IMR-90 (cell line): ENCODE measurements at regions not wholly inside any gene's neighbourhood (a gene's known extent, or its start where the extent isn't known, plus 50 kb on each side); places are given as distances from the start of the nearest gene placed in this dataset.

Experiments
- ATAC-seq: fragments of 200-7000 bp; cut with Tn5 transposase; 2 replicates; pipeline ENCODE4 v1.9.1; 2020; ENCODE audit warnings: low read depth, mild to moderate bottlenecking, moderate library complexity
- BruUV-seq: library from RNA; stranded (reverse); fragments of 400-500 nt; replicated peaks from 2 replicates; lab custom pipeline; 2021; lab: Mats Ljungman, UMichigan
- CTCF ChIA-PET: fragments of 300-600 bp; formaldehyde crosslinking; extraction: SDS; loops from one replicate; lab custom pipeline; 2021; ENCODE audit warnings: antibody characterized with exemption; lab: Yijun Ruan, JAX
- POLR2A ChIA-PET: fragments of 300-600 bp; sonication (Branson Sonifier 250); formaldehyde crosslinking; loops from one replicate; lab custom pipeline; 2022; ENCODE audit warnings: antibody characterized with exemption; ENCODE audit not compliant: unreplicated experiment; lab: Charles Lee
- DNase-seq: peaks from one replicate; pipeline ENCODE4 v3.0.0; 2013
- H2AFZ ChIP-seq: replicated peaks from 2 replicates; pipeline ENCODE3; 2013; ENCODE audit warnings: low read length, mild to moderate bottlenecking; ENCODE audit not compliant: poor library complexity
- H2AK5ac ChIP-seq: 2 replicates; pipeline ENCODE4 v1.6.1; 2013; ENCODE audit warnings: low read depth, low read length, inconsistent platforms
- H2AK9ac ChIP-seq: replicated peaks from 2 replicates; pipeline ENCODE3; 2013; ENCODE audit warnings: mild to moderate bottlenecking, low read depth, low read length, moderate library complexity; ENCODE audit not compliant: poor library complexity
- H2BK120ac ChIP-seq: 2 replicates; pipeline ENCODE4 v1.6.1; 2013; ENCODE audit warnings: low read depth, low read length, inconsistent platforms
- H2BK15ac ChIP-seq: 3 replicates; pipeline ENCODE4 v1.6.1; 2013; ENCODE audit warnings: low read depth, low read length, inconsistent platforms
- H2BK20ac ChIP-seq: 2 replicates; pipeline ENCODE4 v1.6.1; 2013; ENCODE audit warnings: low read depth, mild to moderate bottlenecking, inconsistent platforms, low read length, moderate library complexity
- H2BK5ac ChIP-seq: 2 replicates; pipeline ENCODE4 v1.6.1; 2013; ENCODE audit warnings: mild to moderate bottlenecking, low read depth, low read length, inconsistent platforms; ENCODE audit not compliant: poor library complexity, severe bottlenecking
- H3K14ac ChIP-seq: replicated peaks from 2 replicates; pipeline ENCODE4 v1.6.1; 2013; ENCODE audit warnings: low read depth, low read length, inconsistent platforms
- H3K18ac ChIP-seq: 2 replicates; pipeline ENCODE4 v1.6.1; 2013; ENCODE audit warnings: low read depth, low read length, control low read depth
- H3K23ac ChIP-seq: 2 replicates; pipeline ENCODE4 v1.6.1; 2013; ENCODE audit warnings: low read depth, low read length, inconsistent platforms
- H3K27ac ChIP-seq: 2 replicates; pipeline ENCODE4 v1.5.1; 2013; ENCODE audit warnings: mild to moderate bottlenecking, control low read depth, low read length; ENCODE audit not compliant: insufficient read depth
- H3K27me3 ChIP-seq: 2 replicates; pipeline ENCODE4 v1.6.1; 2013; ENCODE audit warnings: low read length; ENCODE audit not compliant: control insufficient read depth, insufficient read depth
- H3K36me3 ChIP-seq: 2 replicates; pipeline ENCODE4 v1.6.1; 2013; ENCODE audit warnings: low read length, mixed read lengths; ENCODE audit not compliant: control insufficient read depth, insufficient read depth
- H3K4ac ChIP-seq: 2 replicates; pipeline ENCODE4 v1.6.1; 2013; ENCODE audit warnings: low read depth, low read length, inconsistent platforms
- H3K4me1 ChIP-seq: 2 replicates; pipeline ENCODE4 v1.6.1; 2013; ENCODE audit warnings: low read length, mixed read lengths; ENCODE audit not compliant: control insufficient read depth, insufficient read depth
- H3K4me2 ChIP-seq: 2 replicates; pipeline ENCODE4 v1.6.1; 2013; ENCODE audit warnings: low read depth, mild to moderate bottlenecking, control low read depth, low read length, moderate library complexity
- H3K4me3 ChIP-seq: 2 replicates; pipeline ENCODE4 v1.5.1; 2013; ENCODE audit warnings: low read depth, mild to moderate bottlenecking, control low read depth, low read length, moderate library complexity; ENCODE audit not compliant: insufficient read depth
- H3K56ac ChIP-seq: 2 replicates; pipeline ENCODE4 v1.6.1; 2013; ENCODE audit warnings: low read length, inconsistent platforms; ENCODE audit not compliant: insufficient read depth; ENCODE audit errors: extremely low read depth
- H3K79me1 ChIP-seq, 2 experiments: 2 replicates each; pipeline ENCODE4 v1.6.1; 2013; ENCODE audit warnings: low read length in 2 of 2, inconsistent platforms in 1 of 2, low read depth in 1 of 2
- H3K9ac ChIP-seq: 2 replicates; pipeline ENCODE4 v1.6.1; 2013; ENCODE audit warnings: low read depth, low read length, control low read depth
- H3K9me1 ChIP-seq: 2 replicates; pipeline ENCODE4 v1.6.1; 2013; ENCODE audit warnings: low read length, inconsistent platforms; ENCODE audit not compliant: insufficient read depth
- H3K9me3 ChIP-seq: 2 replicates; pipeline ENCODE4 v1.6.1; 2013; ENCODE audit warnings: low read length; ENCODE audit not compliant: control insufficient read depth, insufficient read depth
- H4K20me1 ChIP-seq: 2 replicates; pipeline ENCODE4 v1.6.1; 2013; ENCODE audit warnings: low read length, inconsistent platforms; ENCODE audit not compliant: insufficient read depth
- H4K5ac ChIP-seq: 2 replicates; pipeline ENCODE4 v1.6.1; 2013; ENCODE audit warnings: mild to moderate bottlenecking, low read depth, low read length, control low read depth
- H4K8ac ChIP-seq, 2 experiments: 2 replicates each; pipeline ENCODE4 v1.6.1; 2013; ENCODE audit warnings: low read depth in 2 of 2, low read length in 2 of 2, control low read depth in 1 of 2, inconsistent platforms in 1 of 2
- H4K91ac ChIP-seq: 2 replicates; pipeline ENCODE4 v1.6.1; 2013; ENCODE audit warnings: low read depth, low read length, inconsistent platforms; ENCODE audit not compliant: insufficient read depth
- CHD1 ChIP-seq: IDR thresholded peaks from 2 replicates; pipeline ENCODE4 v1.6.1; 2012; ENCODE audit warnings: low read depth, low read length, improper control_type of control experiment
- WGBS, 2 experiments: methylation state at CpG; one replicate each; pipeline versions ENCODE4 v1.1.5 to v1.1.7; 2013; ENCODE audit warnings: missing lambda C conversion rate in 2 of 2; ENCODE audit not compliant: insufficient read length in 1 of 2; ENCODE audit errors: extremely low coverage in 2 of 2; 5-methylcytosine and 5-hydroxymethylcytosine counted together
- dilution Hi-C: fragments of 300-500 bp; cut with HindIII; formaldehyde crosslinking; loops from one replicate; pipeline ENCODE4 v1.14.3; 2018; ENCODE audit warnings: low sequenced_read_pairs; ENCODE audit not compliant: unreplicated experiment
- in situ Hi-C: fragments of 300-500 bp; cut with MboI; formaldehyde crosslinking; loops from 3 replicates; pipeline ENCODE4 v1.14.3; 2019; ENCODE audit warnings: low sequenced_read_pairs, inconsistent platforms, mixed read lengths
- intact Hi-C: fragments of 100-400 bp; cut with micrococcal nuclease; formaldehyde crosslinking; loops from 2 replicates; pipeline ENCODE4 v1.10.0; 2022

DNA sequence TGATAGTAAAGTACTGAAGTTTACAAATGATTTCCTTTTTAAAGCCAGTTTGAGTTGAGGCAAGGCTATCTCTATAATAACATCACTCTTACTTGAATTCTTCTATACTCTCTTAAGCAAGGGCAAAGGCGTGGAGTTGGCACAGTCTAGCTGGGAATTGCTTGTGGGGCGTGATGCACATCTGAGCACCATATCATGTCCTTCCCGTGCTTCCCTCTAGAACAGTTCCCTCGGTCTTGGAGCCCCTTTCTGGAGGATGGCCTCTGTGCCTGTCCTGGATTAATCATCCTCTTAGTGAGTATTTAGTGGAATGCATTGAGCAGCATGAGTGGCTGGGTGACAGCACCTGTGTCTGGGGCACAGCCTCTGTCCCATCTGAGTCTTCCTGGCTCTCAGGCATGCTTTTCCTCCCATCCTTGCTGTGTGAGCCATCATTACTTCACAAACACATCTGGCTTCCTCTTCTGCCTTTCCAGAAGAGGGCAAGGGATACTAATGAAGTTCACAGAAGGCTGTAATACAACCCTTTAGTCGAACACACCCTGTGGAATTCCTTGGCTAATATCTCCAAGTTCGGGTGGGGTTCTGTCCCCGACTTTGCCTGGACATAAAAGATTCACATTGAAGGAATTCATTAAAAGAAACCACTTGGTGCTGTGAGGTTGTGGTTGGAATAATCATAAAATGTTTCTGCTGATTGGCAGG is 188.2 kb downstream of the FNDC1 start:
- H4K91ac ChIP-seq, result no peak overlapping the region

More for the DNA sequence above, 188.2 kb downstream of the FNDC1 start:
- no peak overlapping the region for H3K27ac ChIP-seq
- H4K20me1 ChIP-seq, result no peaks in the 10 kb centered on the region
- CTCF ChIA-PET, result no interaction called here
- H3K4ac ChIP-seq, result no peak overlapping the region
- H2BK15ac ChIP-seq, result no peak overlapping the region
- no peak overlapping the region for H3K4me3 ChIP-seq
- POLR2A ChIA-PET, result no interaction called here
- H2AK5ac ChIP-seq, result no peak overlapping the region
- H3K9ac ChIP-seq, result no peak overlapping the region
- H2BK20ac ChIP-seq, result no peak overlapping the region
- BruUV-seq, result no TSS peak
- H2BK120ac ChIP-seq, result no peak overlapping the region
- H3K4me1 ChIP-seq, result no peaks in the 10 kb centered on the region
- no peak overlapping the region for H4K5ac ChIP-seq
- no peak overlapping the region for H3K18ac ChIP-seq
- no peak for TF ChIP-seq CHD1
- no peaks in the 10 kb centered on the region for H3K9me1 ChIP-seq
- intact Hi-C loops, result no loop called here
- H2BK5ac ChIP-seq, result no peak overlapping the region
- H3K36me3 ChIP-seq, result no peaks in the 10 kb centered on the region
- no peak overlapping the region for H3K4me2 ChIP-seq
- H3K14ac ChIP-seq, result no peak overlapping the region
- H2AK9ac ChIP-seq, result peak overlapping the region; percentile 65
- no peak for ATAC-seq
- WGBS, 2 experiments, result no CpG with 5 or more reads among the region's 7 CpGs
- H2AFZ ChIP-seq, result no peak overlapping the region
- no peak overlapping the region for H4K8ac ChIP-seq
- no peaks in the 10 kb centered on the region for H3K27me3 ChIP-seq
- no peak overlapping the region for H3K56ac ChIP-seq
- H3K9me3 ChIP-seq, result peaks cover 3% of the 10 kb centered on the region; the same call in 1 of the 2 replicates
- in situ Hi-C loops, result no loop called here
- no peaks in the 10 kb centered on the region for H3K79me1 ChIP-seq
- DNase-seq, result no peak
- dilution Hi-C loops, result no loop called here
- no peak overlapping the region for H3K23ac ChIP-seq
